MM.1S (cell line): ENCODE measurements at regions not wholly inside any gene's neighbourhood (a gene's known extent, or its start where the extent isn't known, plus 50 kb on each side); places are given as distances from the start of the nearest gene placed in this dataset.

Experiments used
- DNase-seq: peaks from one replicate; pipeline ENCODE4 v3.0.0-alpha.2; 2015
- H2AFZ ChIP-seq: fragments of 300-600 bp; sonication (generic); 2 replicates; pipeline ENCODE4 v1.6.0; 2016; ENCODE audit warnings: antibody characterized with exemption, low read length
- H3F3A ChIP-seq: fragments of 300-600 bp; sonication (generic); 2 replicates; pipeline ENCODE4 v1.6.1; 2016; ENCODE audit warnings: mild to moderate bottlenecking, antibody characterized with exemption, low read length, moderate library complexity, mixed read lengths; ENCODE audit not compliant: insufficient read depth
- H3K27ac ChIP-seq: fragments of 300-600 bp; sonication (generic); 2 replicates; pipeline ENCODE4 v1.5.1; 2016; ENCODE audit warnings: mild to moderate bottlenecking, low read length
- H3K27me3 ChIP-seq: fragments of 300-600 bp; sonication (generic); replicated peaks from 2 replicates; pipeline ENCODE4 v1.6.0; 2016; ENCODE audit warnings: low read length; ENCODE audit not compliant: insufficient read depth
- H3K36me3 ChIP-seq: fragments of 300-600 bp; sonication (generic); replicated peaks from 2 replicates; pipeline ENCODE4 v1.6.1; 2016; ENCODE audit warnings: mild to moderate bottlenecking, low read length, mixed read lengths; ENCODE audit not compliant: insufficient read depth
- H3K4me1 ChIP-seq: fragments of 300-600 bp; sonication (generic); 2 replicates; pipeline ENCODE4 v1.6.1; 2016; ENCODE audit warnings: low read length, mixed read lengths
- H3K4me2 ChIP-seq: fragments of 300-600 bp; sonication (generic); 2 replicates; pipeline ENCODE4 v1.6.0; 2016; ENCODE audit warnings: low read depth, low read length
- H3K4me3 ChIP-seq: fragments of 300-600 bp; sonication (generic); 2 replicates; pipeline ENCODE4 v1.5.1; 2016; ENCODE audit warnings: low read length, mixed read lengths
- H3K79me2 ChIP-seq: fragments of 300-600 bp; sonication (generic); 2 replicates; pipeline ENCODE4 v1.6.1; 2016; ENCODE audit warnings: mixed run types, low read length, mixed read lengths
- H3K9ac ChIP-seq: fragments of 300-600 bp; sonication (generic); 2 replicates; pipeline ENCODE4 v1.6.1; 2016; ENCODE audit warnings: low read length, mixed read lengths
- H3K9me2 ChIP-seq: fragments of 300-600 bp; sonication (generic); replicated peaks from 2 replicates; pipeline ENCODE4 v1.6.1; 2016; ENCODE audit warnings: mild to moderate bottlenecking, low read length, mixed read lengths; ENCODE audit not compliant: insufficient read depth
- H3K9me3 ChIP-seq: fragments of 300-600 bp; sonication (generic); replicated peaks from 2 replicates; pipeline ENCODE4 v1.6.1; 2016; ENCODE audit warnings: mild to moderate bottlenecking, low read length, mixed read lengths; ENCODE audit not compliant: insufficient read depth
- H4K20me1 ChIP-seq: fragments of 300-600 bp; sonication (generic); 2 replicates; pipeline ENCODE4 v1.6.1; 2016; ENCODE audit warnings: mild to moderate bottlenecking, low read length, moderate library complexity, mixed read lengths; ENCODE audit not compliant: insufficient read depth
- EZH2 ChIP-seq: fragments of 300-600 bp; sonication (generic); optimal IDR thresholded peaks from 2 replicates; pipeline ENCODE3; 2017; ENCODE audit warnings: low read depth, mild to moderate bottlenecking, antibody characterized with exemption, low read length, mixed read lengths
- EZH2phosphoT487 ChIP-seq: fragments of 300-600 bp; sonication (generic); IDR thresholded peaks from 2 replicates; pipeline ENCODE4 v1.6.1; 2018; ENCODE audit warnings: antibody characterized with exemption, low read length
- TF ChIP-seq, protein P1 (sequence below): fragments of 300-600 bp; sonication (generic); IDR thresholded peaks from 2 replicates; pipeline ENCODE4 v1.5.1; 2016; ENCODE audit warnings: antibody characterized with exemption, low read length, mixed read lengths

GRCh38 chr4:173752610-173753230, 222.7 kb upstream of the HAND2 start:
- no peak overlapping the region for H3K9ac ChIP-seq
- H3F3A ChIP-seq, result no peaks in the 10 kb centered on the region; the same call in 1 of the 2 replicates
- H3K9me2 ChIP-seq, result no peaks in the 10 kb centered on the region
- H2AFZ ChIP-seq, result no peak overlapping the region
- H3K4me1 ChIP-seq, result peaks cover 6% of the 10 kb centered on the region
- H3K4me3 ChIP-seq, result no peak overlapping the region
- H3K27me3 ChIP-seq, result no peaks in the 10 kb centered on the region
- DNase-seq, result peak; percentile 24
- H3K79me2 ChIP-seq, result no peaks in the 10 kb centered on the region
- H3K9me3 ChIP-seq, result no peaks in the 10 kb centered on the region
- no peaks in the 10 kb centered on the region for H3K36me3 ChIP-seq
- no peak overlapping the region for H3K27ac ChIP-seq
- H3K4me2 ChIP-seq, result no peak overlapping the region
- TF ChIP-seq EZH2 (no peak), EZH2phosphoT487 (no peak)
- TF ChIP-seq, protein P1, sequence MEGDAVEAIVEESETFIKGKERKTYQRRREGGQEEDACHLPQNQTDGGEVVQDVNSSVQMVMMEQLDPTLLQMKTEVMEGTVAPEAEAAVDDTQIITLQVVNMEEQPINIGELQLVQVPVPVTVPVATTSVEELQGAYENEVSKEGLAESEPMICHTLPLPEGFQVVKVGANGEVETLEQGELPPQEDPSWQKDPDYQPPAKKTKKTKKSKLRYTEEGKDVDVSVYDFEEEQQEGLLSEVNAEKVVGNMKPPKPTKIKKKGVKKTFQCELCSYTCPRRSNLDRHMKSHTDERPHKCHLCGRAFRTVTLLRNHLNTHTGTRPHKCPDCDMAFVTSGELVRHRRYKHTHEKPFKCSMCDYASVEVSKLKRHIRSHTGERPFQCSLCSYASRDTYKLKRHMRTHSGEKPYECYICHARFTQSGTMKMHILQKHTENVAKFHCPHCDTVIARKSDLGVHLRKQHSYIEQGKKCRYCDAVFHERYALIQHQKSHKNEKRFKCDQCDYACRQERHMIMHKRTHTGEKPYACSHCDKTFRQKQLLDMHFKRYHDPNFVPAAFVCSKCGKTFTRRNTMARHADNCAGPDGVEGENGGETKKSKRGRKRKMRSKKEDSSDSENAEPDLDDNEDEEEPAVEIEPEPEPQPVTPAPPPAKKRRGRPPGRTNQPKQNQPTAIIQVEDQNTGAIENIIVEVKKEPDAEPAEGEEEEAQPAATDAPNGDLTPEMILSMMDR, result peak; percentile 61
- no peaks in the 10 kb centered on the region for H4K20me1 ChIP-seq

GRCh38 chr4:173748353-173748752, 218.3 kb upstream of the HAND2 start:
- Histone ChIP-seq H3K4me3 (no peak overlapping the region), H3K79me2 (no peaks in the 10 kb centered on the region), H3K27ac (peak overlapping the region; percentile 59; the same call in 1 of the 2 replicates), H3K4me1 (peaks cover 22% of the 10 kb centered on the region), H4K20me1 (no peaks in the 10 kb centered on the region), H3K9me2 (no peaks in the 10 kb centered on the region), H3K9ac (no peak overlapping the region), H2AFZ (no peak overlapping the region), H3F3A (peaks cover 4% of the 10 kb centered on the region), H3K27me3 (no peaks in the 10 kb centered on the region), H3K4me2 (no peak overlapping the region), H3K36me3 (no peaks in the 10 kb centered on the region), H3K9me3 (no peaks in the 10 kb centered on the region)
- peak; percentile 28 for DNase-seq
- TF ChIP-seq EZH2 (no peak), EZH2phosphoT487 (no peak)
- TF ChIP-seq, protein P1, result peak; percentile 17

DNA sequence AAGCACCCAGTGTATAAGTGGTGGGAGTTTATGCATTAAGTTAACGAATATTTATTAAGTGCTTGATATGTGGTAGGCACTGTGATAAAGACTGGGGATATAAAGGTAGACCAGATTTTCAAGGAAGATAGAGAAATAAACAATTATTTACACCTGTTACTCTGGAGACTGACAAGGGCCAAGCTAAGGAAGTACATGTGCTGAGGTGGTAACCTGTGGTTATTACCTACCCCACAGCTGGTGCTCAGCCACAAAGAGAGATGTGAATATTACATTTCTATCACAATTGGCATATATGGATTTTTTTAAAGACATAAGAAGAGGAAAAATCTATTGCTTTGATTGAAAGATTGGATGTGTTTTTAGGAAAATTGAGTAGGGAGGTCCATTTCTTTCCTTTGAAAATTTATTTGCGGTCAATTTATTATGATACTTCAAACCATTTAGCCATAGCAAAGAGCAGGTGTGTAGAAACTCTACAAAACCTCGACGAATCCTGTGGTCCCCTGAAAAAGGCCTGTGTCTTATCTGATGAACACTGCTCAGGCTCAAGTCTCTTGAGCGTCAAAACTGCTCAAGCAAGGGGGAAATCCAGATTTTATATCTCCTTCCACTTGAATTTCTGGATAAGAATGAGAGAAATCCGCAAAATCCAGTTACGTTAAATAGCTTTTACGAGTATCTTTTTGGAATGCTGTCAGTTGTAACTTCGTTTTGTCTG, 217.7 kb upstream of the HAND2 start:
- H4K20me1 ChIP-seq, result no peaks in the 10 kb centered on the region
- peak overlapping the region; percentile 41; the same call in 1 of the 2 replicates for H3K4me2 ChIP-seq
- no peak overlapping the region for H3K9ac ChIP-seq
- no peak for TF ChIP-seq EZH2phosphoT487
- H3K27me3 ChIP-seq, result no peaks in the 10 kb centered on the region
- no peaks in the 10 kb centered on the region for H3K9me3 ChIP-seq
- no peaks in the 10 kb centered on the region for H3K9me2 ChIP-seq
- peaks cover 22% of the 10 kb centered on the region for H3K4me1 ChIP-seq
- H3K36me3 ChIP-seq, result no peaks in the 10 kb centered on the region
- H3K4me3 ChIP-seq, result no peak overlapping the region
- peak; percentile 61 for DNase-seq
- peak overlapping the region; percentile 59; the same call in 1 of the 2 replicates for H3K27ac ChIP-seq
- H2AFZ ChIP-seq, result no peak overlapping the region
- peaks cover 4% of the 10 kb centered on the region for H3F3A ChIP-seq
- H3K79me2 ChIP-seq, result no peaks in the 10 kb centered on the region

DNA sequence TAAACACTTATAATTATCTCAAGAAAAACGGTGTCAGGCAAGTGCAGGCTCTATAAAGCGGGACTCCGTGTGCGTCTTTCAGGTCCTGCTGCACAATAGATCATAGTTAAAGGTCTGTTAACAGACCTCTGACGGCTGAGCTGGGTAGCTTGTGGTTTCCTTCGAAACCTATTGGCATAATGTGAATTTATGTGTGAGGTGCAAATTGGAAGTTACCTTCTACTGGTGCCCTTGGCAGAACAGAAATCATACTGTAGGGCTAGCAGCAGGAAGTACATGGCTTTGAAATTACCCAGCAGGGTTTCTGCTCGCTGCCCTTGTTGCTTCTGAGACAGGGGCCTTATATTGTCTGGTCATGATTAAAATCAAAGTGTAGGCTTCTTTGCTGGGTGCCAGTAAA, 216.4 kb upstream of the HAND2 start:
- no peaks in the 10 kb centered on the region for H3K36me3 ChIP-seq
- no peaks in the 10 kb centered on the region for H3K9me2 ChIP-seq
- no peaks in the 10 kb centered on the region for H3K9me3 ChIP-seq
- H3K4me3 ChIP-seq, result no peak overlapping the region
- H3K4me1 ChIP-seq, result peaks cover 22% of the 10 kb centered on the region
- no peaks in the 10 kb centered on the region for H3K27me3 ChIP-seq
- H4K20me1 ChIP-seq, result no peaks in the 10 kb centered on the region
- no peaks in the 10 kb centered on the region for H3K79me2 ChIP-seq
- peak; percentile 94 for DNase-seq
- H3F3A ChIP-seq, result peaks cover 4% of the 10 kb centered on the region
- 0 out of 2 replicates have a peak overlapping the region, but pooled peaks have one; percentile 6 for H2AFZ ChIP-seq
- H3K4me2 ChIP-seq, result peak overlapping the region; percentile 41; the same call in 1 of the 2 replicates
- H3K27ac ChIP-seq, result peak overlapping the region; percentile 59
- no peak for TF ChIP-seq EZH2
- TF ChIP-seq, protein P1, result no peak
- TF ChIP-seq EZH2phosphoT487, result no peak
- H3K9ac ChIP-seq, result no peak overlapping the region
